H9 (cell line): ENCODE measurements at regions not wholly inside any gene's neighbourhood (a gene's known extent, or its start where the extent isn't known, plus 50 kb on each side); places are given as distances from the start of the nearest gene placed in this dataset.

Source experiments
- DNase-seq: peaks from one replicate; pipeline ENCODE4 v3.0.0-alpha.2; 2017
- H2AFZ ChIP-seq: one replicate; pipeline ENCODE4 v1.6.1; 2013; ENCODE audit warnings: mild to moderate bottlenecking, low read length, control low read depth, moderate library complexity
- H2AK5ac ChIP-seq: 2 replicates; pipeline ENCODE4 v1.6.1; 2013; ENCODE audit warnings: low read length, control low read depth, mixed read lengths; ENCODE audit not compliant: insufficient read length
- H2BK120ac ChIP-seq: one replicate; pipeline ENCODE4 v1.6.1; 2013; ENCODE audit warnings: low read depth, mild to moderate bottlenecking, low read length, control low read depth, inconsistent platforms; ENCODE audit not compliant: poor library complexity, severe bottlenecking
- H2BK12ac ChIP-seq: 2 replicates; pipeline ENCODE4 v1.6.1; 2013; ENCODE audit warnings: low read length, control low read depth, mixed read lengths, low read depth; ENCODE audit not compliant: insufficient read length
- H2BK15ac ChIP-seq: 2 replicates; pipeline ENCODE4 v1.6.1; 2013; ENCODE audit warnings: low read depth, low read length, control low read depth
- H2BK20ac ChIP-seq: one replicate; pipeline ENCODE4 v1.6.1; 2013; ENCODE audit warnings: low read depth, mild to moderate bottlenecking, low read length, control low read depth, inconsistent platforms; ENCODE audit not compliant: poor library complexity, severe bottlenecking
- H2BK5ac ChIP-seq: 2 replicates; pipeline ENCODE4 v1.6.1; 2013; ENCODE audit warnings: low read length, control low read depth, mixed read lengths; ENCODE audit not compliant: insufficient read length
- H3K14ac ChIP-seq: 2 replicates; pipeline ENCODE4 v1.6.1; 2013; ENCODE audit warnings: low read length, control low read depth; ENCODE audit not compliant: insufficient read depth
- H3K18ac ChIP-seq: 2 replicates; pipeline ENCODE4 v1.6.1; 2013; ENCODE audit warnings: low read depth, mild to moderate bottlenecking, mixed read lengths, low read length, control low read depth; ENCODE audit not compliant: insufficient read length
- H3K23ac ChIP-seq: 2 replicates; pipeline ENCODE4 v1.6.1; 2013; ENCODE audit warnings: low read length, control low read depth, mixed read lengths, low read depth; ENCODE audit not compliant: insufficient read length
- H3K23me2 ChIP-seq: 2 replicates; pipeline ENCODE4 v1.6.1; 2013; ENCODE audit warnings: low read depth, mild to moderate bottlenecking, mixed read lengths, low read length, control low read depth; ENCODE audit not compliant: insufficient read length, poor library complexity, severe bottlenecking
- H3K27ac ChIP-seq: 2 replicates; pipeline ENCODE4 v1.5.1; 2013; ENCODE audit warnings: low read length, control low read depth, mixed read lengths, low read depth; ENCODE audit not compliant: insufficient read length
- H3K27me3 ChIP-seq: 2 replicates; pipeline ENCODE4 v1.6.1; 2013; ENCODE audit warnings: low read length, control low read depth, inconsistent platforms; ENCODE audit not compliant: insufficient read depth
- H3K4ac ChIP-seq: 2 replicates; pipeline ENCODE4 v1.6.1; 2013; ENCODE audit warnings: low read depth, mild to moderate bottlenecking, control low read depth, inconsistent platforms, low read length, moderate library complexity
- H3K4me1 ChIP-seq: 2 replicates; pipeline ENCODE4 v1.6.1; 2013; ENCODE audit warnings: low read length, control low read depth, inconsistent platforms; ENCODE audit not compliant: insufficient read depth
- H3K4me2 ChIP-seq: 2 replicates; pipeline ENCODE4 v1.6.1; 2013; ENCODE audit warnings: low read length, control low read depth, mixed read lengths; ENCODE audit not compliant: insufficient read length, insufficient read depth
- H3K56ac ChIP-seq: 2 replicates; pipeline ENCODE4 v1.6.1; 2013; ENCODE audit warnings: low read depth, mild to moderate bottlenecking, mixed read lengths, low read length, control low read depth; ENCODE audit not compliant: insufficient read length
- H3K79me1 ChIP-seq: 2 replicates; pipeline ENCODE4 v1.6.1; 2013; ENCODE audit warnings: low read depth, mild to moderate bottlenecking, moderate library complexity, low read length, control low read depth, inconsistent platforms; ENCODE audit not compliant: insufficient read depth, poor library complexity, severe bottlenecking
- H3K79me2 ChIP-seq: 2 replicates; pipeline ENCODE4 v1.6.1; 2013; ENCODE audit warnings: low read length, control low read depth, inconsistent platforms; ENCODE audit not compliant: insufficient read depth
- H3K9ac ChIP-seq: 2 replicates; pipeline ENCODE4 v1.6.1; 2013; ENCODE audit warnings: low read length, control low read depth, mixed read lengths; ENCODE audit not compliant: insufficient read length; ENCODE audit errors: extremely low read depth
- H3K9me3 ChIP-seq: one replicate; pipeline ENCODE4 v1.6.1; 2013; ENCODE audit warnings: low read depth, low read length, inconsistent platforms; ENCODE audit not compliant: control insufficient read depth
- H3T11ph ChIP-seq: one replicate; pipeline ENCODE4 v1.6.1; 2013; ENCODE audit warnings: mild to moderate bottlenecking, low read length, control low read depth, inconsistent platforms
- H4K20me1 ChIP-seq: one replicate; pipeline ENCODE4 v1.6.1; 2013; ENCODE audit not compliant: control insufficient read depth, insufficient read length, insufficient read depth
- H4K5ac ChIP-seq: 2 replicates; pipeline ENCODE4 v1.6.1; 2013; ENCODE audit warnings: low read depth, mild to moderate bottlenecking, mixed read lengths, low read length, control low read depth; ENCODE audit not compliant: insufficient read length
- H4K8ac ChIP-seq: replicated peaks from 2 replicates; pipeline ENCODE4 v1.6.1; 2013; ENCODE audit warnings: low read length, control low read depth, mixed read lengths, low read depth; ENCODE audit not compliant: insufficient read length
- H4K91ac ChIP-seq: 2 replicates; pipeline ENCODE4 v1.6.1; 2013; ENCODE audit warnings: low read depth, mild to moderate bottlenecking, moderate library complexity, mixed read lengths, low read length, control low read depth; ENCODE audit not compliant: insufficient read length
- H3K27ac Mint-ChIP-seq, 3 experiments: 2 replicates in 2 of 3; 3 replicates in 1 of 3; pipeline ENCODE4 v1.8.0; 2020 to 2021; ENCODE audit warnings: mixed read lengths in 3 of 3, mild to moderate bottlenecking in 1 of 3, moderate library complexity in 1 of 3
- H3K27me3 Mint-ChIP-seq: 2 replicates; pipeline ENCODE4 v1.8.0; 2021; ENCODE audit warnings: low read depth, mild to moderate bottlenecking, moderate library complexity, mixed read lengths
- H3K36me3 Mint-ChIP-seq, 3 experiments: 2 replicates in 2 of 3; 3 replicates in 1 of 3; pipeline ENCODE4 v1.8.0; 2020 to 2021; ENCODE audit warnings: low read depth in 3 of 3, mixed read lengths in 3 of 3; ENCODE audit not compliant: insufficient read depth in 1 of 3
- H3K4me1 Mint-ChIP-seq, 2 experiments: 2 replicates each; pipeline ENCODE4 v1.8.0; 2020; ENCODE audit warnings: mixed read lengths in 2 of 2
- H3K4me3 Mint-ChIP-seq, 2 experiments: 2 replicates in 1 of 2; 3 replicates in 1 of 2; pipeline ENCODE4 v1.8.0; 2020 to 2021; ENCODE audit warnings: mild to moderate bottlenecking in 2 of 2, mixed read lengths in 2 of 2, moderate library complexity in 1 of 2
- H3K9me3 Mint-ChIP-seq, 2 experiments: 2 replicates in 1 of 2; 3 replicates in 1 of 2; pipeline ENCODE4 v1.8.0; 2020; ENCODE audit warnings: mild to moderate bottlenecking in 2 of 2, mixed read lengths in 2 of 2, moderate library complexity in 1 of 2
- CTCF ChIP-seq: fragments of 200-600 bp; sonication (generic); conservative IDR thresholded peaks from 3 replicates; pipeline ENCODE4 v1.8.0; 2021; ENCODE audit warnings: antibody characterized with exemption, mild to moderate bottlenecking
- WGBS: extraction: QIAGEN DNeasy Blood & Tissue Kit; methylation state at CpG from one replicate; pipeline ENCODE4 v1.1.7; 2013; ENCODE audit warnings: missing lambda C conversion rate, low lambda C conversion rate, mixed read lengths; ENCODE audit not compliant: insufficient read length; ENCODE audit errors: extremely low coverage; 5-methylcytosine and 5-hydroxymethylcytosine counted together

- DNase-seq: no peak
- Mint-ChIP-seq H3K27ac (no peak overlapping the region; a peak in 1 of 7 replicates), H3K27me3 (peaks cover 3% of the 10 kb centered on the region; the same call in 1 of the 2 replicates), H3K4me1 (no peaks in the 10 kb centered on the region), H3K36me3 (peaks cover 5 to 23% (median 12%) of the 10 kb centered on the region in 3 experiments), H3K4me3 (no peak overlapping the region), H3K9me3 (peaks cover 28 to 29% of the 10 kb centered on the region in 2 experiments)
- Histone ChIP-seq H3T11ph (no peak overlapping the region), H3K23ac (no peak overlapping the region), H2BK20ac (no peak overlapping the region), H3K14ac (no peak overlapping the region), H2BK5ac (no peak overlapping the region), H3K18ac (no peak overlapping the region), H3K23me2 (no peaks in the 10 kb centered on the region), H3K79me2 (no peaks in the 10 kb centered on the region), H2AK5ac (no peak overlapping the region), H4K5ac (no peak overlapping the region), H3K27ac (no peak overlapping the region), H3K9me3 (no peaks in the 10 kb centered on the region), H4K8ac (no peak overlapping the region), H3K56ac (no peak overlapping the region), H3K4me1 (no peaks in the 10 kb centered on the region), H2BK120ac (no peak overlapping the region), H2BK12ac (no peak overlapping the region), H4K20me1 (no peaks in the 10 kb centered on the region), H3K4me2 (no peak overlapping the region), H3K27me3 (no peaks in the 10 kb centered on the region), H4K91ac (no peak overlapping the region), H3K79me1 (no peaks in the 10 kb centered on the region), H3K9ac (no peak overlapping the region), H3K4ac (no peak overlapping the region), H2AFZ (no peak overlapping the region), H2BK15ac (no peak overlapping the region)
- TF ChIP-seq CTCF: no peak
- WGBS: no CpG with 5 or more reads among the region's 9 CpGs
Observed at GRCh38 chr2:5026571-5027234, 665.5 kb upstream of the SOX11 start.
